GM12878 (cell line): ENCODE measurements at regions not wholly inside any gene's neighbourhood (a gene's known extent, or its start where the extent isn't known, plus 50 kb on each side); places are given as distances from the start of the nearest gene placed in this dataset.

Source experiments
- BHLHE40 ChIP-seq, 2 experiments: fragments of 450-650 bp in 1 of 2; IDR thresholded peaks; 2 replicates each; pipeline ENCODE4 v1.6.1; 2011 to 2017; ENCODE audit warnings: low read depth in 2 of 2, borderline replicate concordance in 1 of 2, improper control_type of control experiment in 1 of 2, low read length in 1 of 2, mild to moderate bottlenecking in 1 of 2
- CREM ChIP-seq: IDR thresholded peaks from 2 replicates; pipeline ENCODE4 v1.6.1; 2014; ENCODE audit warnings: antibody characterized with exemption, low read depth
- EZH2 ChIP-seq: IDR thresholded peaks from 2 replicates; pipeline ENCODE4 v1.6.1; 2012; ENCODE audit warnings: low read depth, mild to moderate bottlenecking, control low read depth, inconsistent platforms, low read length, borderline replicate concordance; ENCODE audit not compliant: control insufficient read depth
- HDAC6 ChIP-seq: fragments of 200-600 bp; sonication (generic); IDR thresholded peaks from one replicate; pipeline ENCODE4 v1.8.0; 2017; ENCODE audit warnings: antibody characterized with exemption; ENCODE audit not compliant: unreplicated experiment
- JUND ChIP-seq: IDR thresholded peaks from 2 replicates; pipeline ENCODE4 v1.6.1; 2012; ENCODE audit warnings: low read depth, mild to moderate bottlenecking, low read length, improper control_type of control experiment, moderate library complexity
- MYC ChIP-seq: IDR thresholded peaks from 2 replicates; pipeline ENCODE4 v1.6.1; 2011; ENCODE audit warnings: mild to moderate bottlenecking, low read length, moderate library complexity, inconsistent platforms; ENCODE audit not compliant: insufficient read depth, insufficient replicate concordance, insufficient read length, severe bottlenecking
- NFYB ChIP-seq: IDR thresholded peaks from 2 replicates; pipeline ENCODE4 v1.6.1; 2011; ENCODE audit warnings: low read depth, mild to moderate bottlenecking, low read length, improper control_type of control experiment, moderate library complexity; ENCODE audit not compliant: insufficient read depth
- NRF1 ChIP-seq: conservative IDR thresholded peaks from 2 replicates; pipeline ENCODE4 v1.6.1; 2011; ENCODE audit warnings: mild to moderate bottlenecking, low read depth, low read length, improper control_type of control experiment
- SP1 ChIP-seq: IDR thresholded peaks from one replicate; pipeline ENCODE4 v1.6.1; 2011; ENCODE audit warnings: low read depth, low read length
- SPI1 ChIP-seq: IDR thresholded peaks from 2 replicates; pipeline ENCODE4 v1.6.1; 2011; ENCODE audit warnings: low read depth, mild to moderate bottlenecking, low read length, moderate library complexity, borderline replicate concordance; ENCODE audit not compliant: insufficient read depth
- ZNF24 ChIP-seq: fragments of 450-650 bp; IDR thresholded peaks from 2 replicates; pipeline ENCODE4 v1.6.1; 2017; ENCODE audit warnings: antibody characterized with exemption, mild to moderate bottlenecking
- TF ChIP-seq, protein P1 (sequence below), 3 experiments: IDR thresholded peaks in 2 of 3; conservative IDR thresholded peaks in 1 of 3; 2 replicates each; pipeline ENCODE4 v1.5.1; 2011; ENCODE audit warnings: low read depth in 3 of 3, low read length in 3 of 3, mild to moderate bottlenecking in 3 of 3, control low read depth in 2 of 3, moderate library complexity in 2 of 3, inconsistent platforms in 1 of 3, mixed read lengths in 1 of 3; ENCODE audit not compliant: control insufficient read depth in 2 of 3, insufficient read depth in 1 of 3; ENCODE audit errors: extremely low read depth in 1 of 3

DNA sequence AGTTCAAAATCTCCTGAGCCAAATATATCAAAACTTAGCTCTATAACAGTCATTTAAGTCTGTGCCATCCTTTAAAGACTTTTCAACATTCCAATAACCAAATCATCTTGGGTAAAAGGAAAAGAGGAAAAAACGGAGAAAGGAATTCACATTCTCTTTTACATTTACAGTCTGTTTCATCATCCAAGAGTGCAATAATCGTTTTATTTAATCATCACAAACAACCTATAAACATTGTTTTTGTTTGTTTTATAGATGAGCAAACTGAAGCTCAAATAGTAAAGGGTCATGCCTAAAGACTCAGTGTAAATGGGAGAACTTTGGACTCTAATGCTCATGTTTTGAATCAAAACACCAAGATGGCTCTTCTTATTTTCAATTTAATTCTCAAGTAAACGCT lies 252.3 kb downstream of the TOX3 start:
- TF ChIP-seq SP1: no peak
- TF ChIP-seq NRF1: no peak
- TF ChIP-seq NFYB: no peak
- no peak for TF ChIP-seq ZNF24
- TF ChIP-seq MYC: no peak
- TF ChIP-seq SPI1: no peak
- no peak for TF ChIP-seq CREM
- no peak for TF ChIP-seq EZH2
- TF ChIP-seq, protein P1, sequence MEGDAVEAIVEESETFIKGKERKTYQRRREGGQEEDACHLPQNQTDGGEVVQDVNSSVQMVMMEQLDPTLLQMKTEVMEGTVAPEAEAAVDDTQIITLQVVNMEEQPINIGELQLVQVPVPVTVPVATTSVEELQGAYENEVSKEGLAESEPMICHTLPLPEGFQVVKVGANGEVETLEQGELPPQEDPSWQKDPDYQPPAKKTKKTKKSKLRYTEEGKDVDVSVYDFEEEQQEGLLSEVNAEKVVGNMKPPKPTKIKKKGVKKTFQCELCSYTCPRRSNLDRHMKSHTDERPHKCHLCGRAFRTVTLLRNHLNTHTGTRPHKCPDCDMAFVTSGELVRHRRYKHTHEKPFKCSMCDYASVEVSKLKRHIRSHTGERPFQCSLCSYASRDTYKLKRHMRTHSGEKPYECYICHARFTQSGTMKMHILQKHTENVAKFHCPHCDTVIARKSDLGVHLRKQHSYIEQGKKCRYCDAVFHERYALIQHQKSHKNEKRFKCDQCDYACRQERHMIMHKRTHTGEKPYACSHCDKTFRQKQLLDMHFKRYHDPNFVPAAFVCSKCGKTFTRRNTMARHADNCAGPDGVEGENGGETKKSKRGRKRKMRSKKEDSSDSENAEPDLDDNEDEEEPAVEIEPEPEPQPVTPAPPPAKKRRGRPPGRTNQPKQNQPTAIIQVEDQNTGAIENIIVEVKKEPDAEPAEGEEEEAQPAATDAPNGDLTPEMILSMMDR (IDR thresholded peaks at IDR 0.05 in 2 of 3, conservative IDR thresholded peaks at IDR 0.05 in 1 of 3; ENCODE audit: control insufficient read depth in 2 of 3, extremely low read depth in 1 of 3, insufficient read depth in 1 of 3, low read depth in 3 of 3, low read length in 3 of 3): no peak
- TF ChIP-seq BHLHE40 (IDR thresholded peaks at IDR 0.05; ENCODE audit: borderline replicate concordance in 1 of 2, low read depth in 2 of 2, low read length in 1 of 2): no peak
- no peak for TF ChIP-seq HDAC6
- TF ChIP-seq JUND: no peak
